ENCODE measurements at regions not wholly inside any gene's neighbourhood (a gene's known extent, or its start where the extent isn't known, plus 50 kb on each side); places are given as distances from the start of the nearest gene placed in this dataset.

DNA sequence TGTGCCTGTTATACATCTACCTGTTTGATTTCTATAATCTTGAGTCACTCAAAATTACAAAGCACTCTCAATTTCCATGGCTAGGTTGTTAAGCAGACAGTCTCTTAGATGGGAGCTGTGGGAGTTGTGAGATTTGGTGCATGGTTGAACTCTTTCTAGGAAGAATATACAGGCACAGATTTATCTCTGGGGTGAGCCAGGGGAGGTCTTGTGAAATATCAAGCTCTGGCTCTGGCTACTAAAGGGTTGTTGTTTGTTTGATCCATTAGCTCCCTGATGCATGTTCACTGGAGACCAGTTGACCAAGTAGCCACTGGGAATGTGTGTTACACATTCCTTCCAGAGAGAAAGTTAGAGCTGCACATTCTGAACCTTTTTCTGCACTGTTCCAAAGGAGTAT, 117.2 kb upstream of the HMGA2 start:
- H3K9me1 ChIP-seq (replicated peaks; ENCODE audit: control insufficient read depth, extremely low read depth, insufficient read depth, low read length) = no peaks in the 10 kb centered on the region
- no peak overlapping the region for H3K4me3 ChIP-seq (replicated peaks in 1 of 3; ENCODE audit: insufficient read depth in 1 of 3, low read depth in 1 of 3, low read length in 3 of 3)
- CTCF ChIA-PET = interaction anchor here (0.7 kb wide), 1 partner anchor 14 kb away, joined by 3 read pairs; no protein-coding TSS in a partner anchor
- dilution Hi-C loops (cut with MboI; ENCODE audit: extremely low pct_ligation_motif_present, low sequenced_read_pairs) (no loop called here), intact Hi-C loops (cut with micrococcal nuclease) (no loop called here)
- no peaks in the 10 kb centered on the region for H3K4me1 ChIP-seq (ENCODE audit: control insufficient read depth, extremely low read depth, insufficient read depth, low read length)
- POLR2A ChIA-PET = no interaction called here
- H3K9me3 ChIP-seq (replicated peaks; ENCODE audit: control insufficient read depth, insufficient read depth, low read length) = peaks cover 5% of the 10 kb centered on the region
- no TSS peak for BruUV-seq (replicated peaks)
- H3K9ac ChIP-seq (replicated peaks; ENCODE audit: extremely low read depth, insufficient read depth, low read length) = no peak overlapping the region
- H3K27me3 ChIP-seq (ENCODE audit: control insufficient read depth in 2 of 2, insufficient read depth in 2 of 2, low read length in 2 of 2) = no peaks in the 10 kb centered on the region
- no peak overlapping the region for H3K27ac ChIP-seq (ENCODE audit: insufficient read depth, low read depth, low read length)
- no peaks in the 10 kb centered on the region for H3K36me3 ChIP-seq (ENCODE audit: control insufficient read depth in 2 of 2, extremely low read depth in 1 of 2, insufficient read depth in 2 of 2, low read length in 2 of 2)
- H3K79me2 ChIP-seq (ENCODE audit: control insufficient read depth, insufficient read depth, low read length) = no peaks in the 10 kb centered on the region
- no peak for DNase-seq (ENCODE audit: low read depth, low spot score)
- H2AFZ ChIP-seq (ENCODE audit: low read depth, low read length) = no peak overlapping the region
- TF ChIP-seq GATA2 (IDR thresholded peaks at IDR 0.05; ENCODE audit: insufficient read depth, insufficient read length, low read depth, low read length) (no peak), EZH2 (IDR thresholded peaks at IDR 0.05; ENCODE audit: borderline replicate concordance, low read depth, low read length, severe bottlenecking) (no peak), POLR2AphosphoS5 (IDR thresholded peaks at IDR 0.05; ENCODE audit: insufficient read depth, low read depth, low read length) (no peak), FOS (IDR thresholded peaks at IDR 0.05; ENCODE audit: borderline replicate concordance, insufficient read depth, low read length) (no peak), POLR2A (IDR thresholded peaks at IDR 0.05; ENCODE audit: low read depth, low read length) (no peak), JUN (IDR thresholded peaks at IDR 0.05; ENCODE audit: borderline replicate concordance, insufficient read depth, insufficient read length, low read depth) (no peak), MYC (IDR thresholded peaks at IDR 0.05; ENCODE audit: low read depth, low read length) (no peak)
- TF ChIP-seq, protein P1, sequence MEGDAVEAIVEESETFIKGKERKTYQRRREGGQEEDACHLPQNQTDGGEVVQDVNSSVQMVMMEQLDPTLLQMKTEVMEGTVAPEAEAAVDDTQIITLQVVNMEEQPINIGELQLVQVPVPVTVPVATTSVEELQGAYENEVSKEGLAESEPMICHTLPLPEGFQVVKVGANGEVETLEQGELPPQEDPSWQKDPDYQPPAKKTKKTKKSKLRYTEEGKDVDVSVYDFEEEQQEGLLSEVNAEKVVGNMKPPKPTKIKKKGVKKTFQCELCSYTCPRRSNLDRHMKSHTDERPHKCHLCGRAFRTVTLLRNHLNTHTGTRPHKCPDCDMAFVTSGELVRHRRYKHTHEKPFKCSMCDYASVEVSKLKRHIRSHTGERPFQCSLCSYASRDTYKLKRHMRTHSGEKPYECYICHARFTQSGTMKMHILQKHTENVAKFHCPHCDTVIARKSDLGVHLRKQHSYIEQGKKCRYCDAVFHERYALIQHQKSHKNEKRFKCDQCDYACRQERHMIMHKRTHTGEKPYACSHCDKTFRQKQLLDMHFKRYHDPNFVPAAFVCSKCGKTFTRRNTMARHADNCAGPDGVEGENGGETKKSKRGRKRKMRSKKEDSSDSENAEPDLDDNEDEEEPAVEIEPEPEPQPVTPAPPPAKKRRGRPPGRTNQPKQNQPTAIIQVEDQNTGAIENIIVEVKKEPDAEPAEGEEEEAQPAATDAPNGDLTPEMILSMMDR (IDR thresholded peaks at IDR 0.05; ENCODE audit: extremely low read depth in 1 of 2, insufficient read depth in 1 of 2, low read depth in 1 of 2, low read length in 2 of 2) = no peak
- TF ChIP-seq, protein P2, sequence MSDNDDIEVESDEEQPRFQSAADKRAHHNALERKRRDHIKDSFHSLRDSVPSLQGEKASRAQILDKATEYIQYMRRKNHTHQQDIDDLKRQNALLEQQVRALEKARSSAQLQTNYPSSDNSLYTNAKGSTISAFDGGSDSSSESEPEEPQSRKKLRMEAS (IDR thresholded peaks at IDR 0.05; ENCODE audit: insufficient read depth, insufficient read length) = no peak
- no peak overlapping the region for H3K4me2 ChIP-seq (ENCODE audit: insufficient read depth, low read length)
- no peak for FAIRE-seq
- H4K20me1 ChIP-seq (replicated peaks; ENCODE audit: control insufficient read depth, extremely low read depth, insufficient read depth, low read length) = no peaks in the 10 kb centered on the region
